Epithelial cell of proximal tubule (primary cell): ENCODE measurements at regions not wholly inside any gene's neighbourhood (a gene's known extent, or its start where the extent isn't known, plus 50 kb on each side); places are given as distances from the start of the nearest gene placed in this dataset.

Experiments
- DNase-seq: peaks from one replicate; pipeline ENCODE4 v3.0.0-alpha.2; 2011; ENCODE audit warnings: low read depth
- H3K4me3 ChIP-seq: 2 replicates; pipeline ENCODE4 v1.5.1; 2011; ENCODE audit warnings: low read depth, mild to moderate bottlenecking, low read length
- CTCF ChIP-seq: conservative IDR thresholded peaks from 2 replicates; pipeline ENCODE4 v1.5.1; 2012; ENCODE audit warnings: low read depth, mild to moderate bottlenecking, low read length

GRCh38 chr5:129821477-129822131, 73.7 kb downstream of the MINAR2 start:
- no peak for TF ChIP-seq CTCF
- DNase-seq, result no peak
- no peak overlapping the region for H3K4me3 ChIP-seq

- TF ChIP-seq CTCF, result no peak
- no peak for DNase-seq
- no peak overlapping the region for H3K4me3 ChIP-seq
Measured at GRCh38 chr5:129830288-129830687, 74.0 kb upstream of the CHSY3 start.

GRCh38 chr5:129836321-129836720, 67.9 kb upstream of the CHSY3 start:
- DNase-seq, result no peak
- H3K4me3 ChIP-seq, result no peak overlapping the region
- no peak for TF ChIP-seq CTCF

- no peak for TF ChIP-seq CTCF
- H3K4me3 ChIP-seq, result no peak overlapping the region
Measured at GRCh38 chr5:129844764-129845163, 59.5 kb upstream of the CHSY3 start.

GRCh38 chr5:129852747-129853352, 51.4 kb upstream of the CHSY3 start:
- peak; percentile 22 for DNase-seq
- TF ChIP-seq CTCF, result peak; percentile 100

More at GRCh38 chr5:129844764-129845163, 59.5 kb upstream of the CHSY3 start:
- no peak for DNase-seq

GRCh38 chr5:129853588-129853987, 50.7 kb upstream of the CHSY3 start:
- no peak overlapping the region for H3K4me3 ChIP-seq
- no peak for DNase-seq
- TF ChIP-seq CTCF, result no peak

More at GRCh38 chr5:129852747-129853352, 51.4 kb upstream of the CHSY3 start:
- H3K4me3 ChIP-seq, result no peak overlapping the region
